HCT116 (cell line): ENCODE measurements at regions not wholly inside any gene's neighbourhood (a gene's known extent, or its start where the extent isn't known, plus 50 kb on each side); places are given as distances from the start of the nearest gene placed in this dataset.

Source experiments
- ATAC-seq: fragments of 200-7000 bp; cut with Tn5 transposase; 2 replicates; pipeline ENCODE4 v1.9.1; 2020; ENCODE audit warnings: mild to moderate bottlenecking, moderate library complexity
- BruUV-seq: library from RNA; stranded (reverse); fragments of 400-500 nt; replicated peaks from 2 replicates; lab custom pipeline; 2021; lab: Mats Ljungman, UMichigan
- CTCF ChIA-PET: fragments of 300-600 bp; sonication (Branson Sonifier 250); formaldehyde crosslinking; loops from one replicate; lab custom pipeline; 2021; ENCODE audit warnings: antibody characterized with exemption; lab: Charles Lee
- POLR2A ChIA-PET: fragments of 300-600, 350-600 bp; sonication (Branson Sonifier 250); formaldehyde crosslinking; loops from one replicate; lab custom pipeline; 2021; ENCODE audit warnings: antibody characterized with exemption; lab: Charles Lee
- RAD21 ChIA-PET, 2 experiments: fragments of 300-600 bp; sonication (Branson Sonifier 250); formaldehyde crosslinking; loops; one replicate each; lab custom pipeline; 2023; ENCODE audit warnings: low total read pairs in 2 of 2; ENCODE audit not compliant: uncharacterized antibody in 2 of 2, unreplicated experiment in 2 of 2, low non-redundant PET in 1 of 2; lab: Charles Lee
- DNase-seq: peaks from one replicate; pipeline ENCODE4 v3.0.0-alpha.2; 2010; ENCODE audit warnings: low read depth, low spot score
- H2AFZ ChIP-seq: fragments of 200-600 bp; shearing (Covaris generic), sonication (generic); 2 replicates; pipeline ENCODE4 v1.6.1; 2017; ENCODE audit warnings: low read depth, mixed run types, mixed read lengths, antibody characterized with exemption, low read length; ENCODE audit not compliant: poor library complexity, severe bottlenecking
- H3K27ac ChIP-seq: 2 replicates; pipeline ENCODE4 v1.5.1; 2012; ENCODE audit warnings: low read depth, low read length
- H3K27me3 ChIP-seq: fragments of 200-600 bp; sonication (generic); 2 replicates; pipeline ENCODE4 v1.6.1; 2016; ENCODE audit warnings: mixed run types, low read length, mixed read lengths; ENCODE audit not compliant: insufficient read depth
- H3K36me3 ChIP-seq, 2 experiments: fragments of 200-500 bp in 1 of 2; fragments of 200-600 bp in 1 of 2; sonication (Bioruptor generic) in 1 of 2; sonication (generic) in 1 of 2; 2 replicates each; pipeline versions ENCODE4 v1.5.1 to v1.6.1; 2014 to 2016; ENCODE audit warnings: low read length in 2 of 2, inconsistent platforms in 1 of 2, mixed read lengths in 1 of 2, mixed run types in 1 of 2; ENCODE audit not compliant: insufficient read depth in 2 of 2, control insufficient read depth in 1 of 2
- H3K4me1 ChIP-seq, 2 experiments: fragments of 200-600 bp in 1 of 2; sonication (generic) in 1 of 2; 2 replicates each; pipeline versions ENCODE4 v1.5.1 to v1.6.1; 2012 to 2017; ENCODE audit warnings: low read length in 2 of 2, inconsistent platforms in 1 of 2, mild to moderate bottlenecking in 1 of 2, mixed read lengths in 1 of 2, mixed run types in 1 of 2, moderate library complexity in 1 of 2; ENCODE audit not compliant: insufficient read depth in 2 of 2, control insufficient read depth in 1 of 2
- H3K4me2 ChIP-seq: fragments of 200-600 bp; sonication (generic); 2 replicates; pipeline ENCODE4 v1.6.1; 2017; ENCODE audit warnings: mixed run types, low read length, mixed read lengths
- H3K4me3 ChIP-seq, 2 experiments: fragments of 200-600 bp in 1 of 2; sonication (generic) in 1 of 2; replicated peaks in 1 of 2; 2 replicates each; pipeline ENCODE4 v1.5.1; 2011 to 2016; ENCODE audit warnings: low read length in 2 of 2, control low read depth in 1 of 2, low read depth in 1 of 2, mild to moderate bottlenecking in 1 of 2, mixed read lengths in 1 of 2, mixed run types in 1 of 2
- H3K79me2 ChIP-seq: fragments of 200-600 bp; sonication (generic); 2 replicates; pipeline ENCODE4 v1.6.1; 2017; ENCODE audit warnings: mild to moderate bottlenecking, mixed run types, low read length, moderate library complexity, mixed read lengths; ENCODE audit not compliant: insufficient read depth
- H3K9ac ChIP-seq: fragments of 200-600 bp; sonication (generic); 2 replicates; pipeline ENCODE4 v1.6.1; 2016; ENCODE audit warnings: low read length, mixed read lengths
- H3K9me2 ChIP-seq: fragments of 200-600 bp; sonication (generic), shearing (Covaris generic); 2 replicates; pipeline ENCODE4 v1.6.1; 2017; ENCODE audit warnings: mixed run types, mild to moderate bottlenecking, moderate library complexity; ENCODE audit not compliant: insufficient read depth
- H3K9me3 ChIP-seq, 2 experiments: fragments of 200-500 bp in 1 of 2; fragments of 200-600 bp in 1 of 2; sonication (Bioruptor generic) in 1 of 2; sonication (generic) in 1 of 2; 2 replicates each; pipeline ENCODE4 v1.6.1; 2014 to 2017; ENCODE audit warnings: low read length in 2 of 2, mixed read lengths in 2 of 2, inconsistent platforms in 1 of 2, low read depth in 1 of 2, mild to moderate bottlenecking in 1 of 2, mixed run types in 1 of 2, moderate library complexity in 1 of 2; ENCODE audit not compliant: control insufficient read depth in 1 of 2, insufficient read depth in 1 of 2
- H4K20me1 ChIP-seq: fragments of 200-600 bp; sonication (generic), shearing (Covaris generic); 2 replicates; pipeline ENCODE4 v1.6.1; 2017; ENCODE audit warnings: mixed run types, mild to moderate bottlenecking, moderate library complexity; ENCODE audit not compliant: insufficient read depth
- EGR1 ChIP-seq: IDR thresholded peaks from 2 replicates; pipeline ENCODE4 v1.6.1; 2012; ENCODE audit warnings: low read depth
- RAD21 ChIP-seq: IDR thresholded peaks from 2 replicates; pipeline ENCODE4 v1.6.1; 2012; ENCODE audit warnings: low read depth, mild to moderate bottlenecking
- SRF ChIP-seq: IDR thresholded peaks from 2 replicates; pipeline ENCODE4 v1.6.1; 2012; ENCODE audit warnings: low read depth
- intact Hi-C: fragments of 100-400 bp; cut with micrococcal nuclease; formaldehyde crosslinking; loops from 2 replicates; pipeline ENCODE4 v1.10.0; 2022
- TF ChIP-seq, protein P1 (sequence below), 3 experiments: fragments of 200-600 bp in 1 of 3; sonication (generic) in 1 of 3; IDR thresholded peaks in 2 of 3; conservative IDR thresholded peaks in 1 of 3; 2 replicates each; pipeline ENCODE4 v1.5.1; 2012 to 2017; ENCODE audit warnings: low read depth in 2 of 3, low read length in 2 of 3, antibody characterized with exemption in 1 of 3, borderline replicate concordance in 1 of 3, control low read depth in 1 of 3, mild to moderate bottlenecking in 1 of 3, mixed read lengths in 1 of 3, mixed run types in 1 of 3, moderate library complexity in 1 of 3; ENCODE audit not compliant: insufficient read depth in 1 of 3
- TF ChIP-seq, protein P2 (sequence below): IDR thresholded peaks from 2 replicates; pipeline ENCODE4 v1.6.1; 2012
- TF ChIP-seq, protein P3 (sequence below): IDR thresholded peaks from 2 replicates; pipeline ENCODE4 v1.6.1; 2012

DNA sequence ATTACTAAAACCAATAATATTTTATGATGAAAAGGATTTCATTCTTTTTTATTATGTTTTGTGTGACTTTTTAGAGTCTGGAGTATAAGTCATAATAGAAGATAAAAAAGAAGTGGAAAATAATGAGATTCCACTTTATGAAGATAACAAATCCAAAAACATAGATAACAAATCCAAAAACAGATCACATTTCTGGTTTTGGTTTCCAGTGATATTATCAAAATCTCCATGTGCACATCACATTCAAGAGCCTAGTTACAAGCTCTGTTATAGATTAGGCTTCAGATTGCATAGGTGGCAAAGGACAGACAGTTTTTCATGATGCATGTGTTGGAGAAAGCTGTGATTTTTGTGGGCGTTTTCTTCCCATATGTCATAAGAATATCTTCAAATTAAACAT is 648.2 kb downstream of the STK39 start:
- CTCF ChIA-PET: no interaction called here
- BruUV-seq: no TSS peak
- intact Hi-C loops: no loop called here
- TF ChIP-seq, protein P1, sequence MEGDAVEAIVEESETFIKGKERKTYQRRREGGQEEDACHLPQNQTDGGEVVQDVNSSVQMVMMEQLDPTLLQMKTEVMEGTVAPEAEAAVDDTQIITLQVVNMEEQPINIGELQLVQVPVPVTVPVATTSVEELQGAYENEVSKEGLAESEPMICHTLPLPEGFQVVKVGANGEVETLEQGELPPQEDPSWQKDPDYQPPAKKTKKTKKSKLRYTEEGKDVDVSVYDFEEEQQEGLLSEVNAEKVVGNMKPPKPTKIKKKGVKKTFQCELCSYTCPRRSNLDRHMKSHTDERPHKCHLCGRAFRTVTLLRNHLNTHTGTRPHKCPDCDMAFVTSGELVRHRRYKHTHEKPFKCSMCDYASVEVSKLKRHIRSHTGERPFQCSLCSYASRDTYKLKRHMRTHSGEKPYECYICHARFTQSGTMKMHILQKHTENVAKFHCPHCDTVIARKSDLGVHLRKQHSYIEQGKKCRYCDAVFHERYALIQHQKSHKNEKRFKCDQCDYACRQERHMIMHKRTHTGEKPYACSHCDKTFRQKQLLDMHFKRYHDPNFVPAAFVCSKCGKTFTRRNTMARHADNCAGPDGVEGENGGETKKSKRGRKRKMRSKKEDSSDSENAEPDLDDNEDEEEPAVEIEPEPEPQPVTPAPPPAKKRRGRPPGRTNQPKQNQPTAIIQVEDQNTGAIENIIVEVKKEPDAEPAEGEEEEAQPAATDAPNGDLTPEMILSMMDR (IDR thresholded peaks at IDR 0.05 in 2 of 3, conservative IDR thresholded peaks at IDR 0.05 in 1 of 3; ENCODE audit: borderline replicate concordance in 1 of 3, insufficient read depth in 1 of 3, low read depth in 2 of 3, low read length in 2 of 3): no peak
- TF ChIP-seq EGR1: no peak
- TF ChIP-seq, protein P2, sequence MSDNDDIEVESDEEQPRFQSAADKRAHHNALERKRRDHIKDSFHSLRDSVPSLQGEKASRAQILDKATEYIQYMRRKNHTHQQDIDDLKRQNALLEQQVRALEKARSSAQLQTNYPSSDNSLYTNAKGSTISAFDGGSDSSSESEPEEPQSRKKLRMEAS: no peak
- no peak for TF ChIP-seq SRF
- no peak for TF ChIP-seq RAD21
- TF ChIP-seq, all 23 proteins: peak for 0
- H3K27me3 ChIP-seq: no peaks in the 10 kb centered on the region
- H3K4me2 ChIP-seq: no peak overlapping the region
- H3K36me3 ChIP-seq: no peaks in the 10 kb centered on the region
- no peaks in the 10 kb centered on the region for H4K20me1 ChIP-seq
- no peaks in the 10 kb centered on the region for H3K9me3 ChIP-seq
- H3K27ac ChIP-seq: no peak overlapping the region
- no peaks in the 10 kb centered on the region for H3K79me2 ChIP-seq
- no peaks in the 10 kb centered on the region for H3K9me2 ChIP-seq
- H3K9ac ChIP-seq: no peak overlapping the region
- no peak overlapping the region for H3K4me3 ChIP-seq
- ChIA-PET POLR2A (no interaction called here), RAD21 (no interaction called here)
- no peaks in the 10 kb centered on the region for H3K4me1 ChIP-seq
- no peak overlapping the region for H2AFZ ChIP-seq
- DNase-seq (no peak), ATAC-seq (no peak)

DNA sequence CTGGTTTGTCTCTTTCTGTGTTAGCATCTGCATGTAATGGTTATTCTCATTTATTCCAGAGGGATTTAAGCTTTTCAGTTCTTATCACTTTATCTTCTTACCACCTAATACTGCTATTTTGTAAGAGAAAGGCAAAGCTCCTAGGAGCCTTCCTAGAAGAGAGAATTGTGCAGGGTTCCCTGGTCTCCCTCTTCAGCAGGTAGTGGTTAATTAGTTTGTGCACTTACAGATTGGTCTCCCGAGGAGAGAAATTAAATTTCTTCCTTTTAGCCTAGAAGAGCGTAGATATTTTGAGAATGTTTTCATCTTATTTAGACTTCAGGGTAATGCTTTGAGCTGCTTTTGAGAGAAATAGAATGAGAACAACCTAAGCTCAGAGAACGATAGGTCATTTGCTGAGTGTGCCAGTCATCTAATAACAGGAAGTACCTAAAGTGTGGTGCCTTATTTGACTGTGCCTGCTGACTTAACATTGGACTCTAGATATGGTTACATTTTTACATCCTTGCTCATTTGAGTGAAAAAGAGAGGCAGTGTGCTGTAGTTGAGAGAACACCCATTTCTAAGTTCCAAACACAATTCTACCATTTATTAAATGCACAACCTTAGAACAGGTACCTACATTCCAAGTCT is 651.4 kb downstream of the STK39 start:
- Histone ChIP-seq H3K4me3 (no peak overlapping the region), H3K36me3 (no peaks in the 10 kb centered on the region), H4K20me1 (no peaks in the 10 kb centered on the region)
- no TSS peak for BruUV-seq
- TF ChIP-seq, protein P3, sequence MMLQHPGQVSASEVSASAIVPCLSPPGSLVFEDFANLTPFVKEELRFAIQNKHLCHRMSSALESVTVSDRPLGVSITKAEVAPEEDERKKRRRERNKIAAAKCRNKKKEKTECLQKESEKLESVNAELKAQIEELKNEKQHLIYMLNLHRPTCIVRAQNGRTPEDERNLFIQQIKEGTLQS: no peak
- TF ChIP-seq, all 23 proteins: peak for 0
- Histone ChIP-seq H3K9me3 (no peaks in the 10 kb centered on the region), H3K4me1 (no peaks in the 10 kb centered on the region), H3K9ac (no peak overlapping the region), H2AFZ (no peak overlapping the region), H3K4me2 (no peak overlapping the region), H3K27me3 (0 out of 2 replicates have a peak, but pooled peaks cover 3% of the 10 kb centered on the region), H3K79me2 (no peaks in the 10 kb centered on the region), H3K27ac (no peak overlapping the region), H3K9me2 (no peaks in the 10 kb centered on the region)
- ChIA-PET POLR2A (no interaction called here), RAD21 (no interaction called here), CTCF (no interaction called here)
- intact Hi-C loops: no loop called here
- DNase-seq (no peak), ATAC-seq (no peak)
